Epithelial cell of esophagus (primary cell): ENCODE measurements at regions not wholly inside any gene's neighbourhood (a gene's known extent, or its start where the extent isn't known, plus 50 kb on each side); places are given as distances from the start of the nearest gene placed in this dataset.
A peak's percentile ranks its signal among the peaks of the same experiment; 100 is the strongest.
"Not testable (repeated sequence)": the region's sequence is repeated elsewhere in the genome, so short reads cannot be mapped to it uniquely, and the experiment has no call there.

Experiments
- DNase-seq: peaks from one replicate; pipeline ENCODE4 v3.0.0; 2010; ENCODE audit warnings: low read depth
- H3K4me3 ChIP-seq: 2 replicates; pipeline ENCODE4 v1.5.1; 2011; ENCODE audit warnings: mild to moderate bottlenecking, low read length, control low read depth
- CTCF ChIP-seq: IDR thresholded peaks from 2 replicates; pipeline ENCODE4 v1.5.1; 2011; ENCODE audit warnings: low read depth, mild to moderate bottlenecking, low read length, control low read depth, inconsistent platforms; ENCODE audit not compliant: insufficient read depth; ENCODE audit errors: missing control alignments

GRCh38 chrX:79026742-79027141 lies 81.6 kb downstream of the P2RY10 start:
- not testable (repeated sequence) for H3K4me3 ChIP-seq, DNase-seq

- DNase-seq, result no peak
- no peak for TF ChIP-seq CTCF
Measured at GRCh38 chrX:79035421-79035820, 90.2 kb downstream of the P2RY10 start.

GRCh38 chrX:79036157-79036880 lies 91.1 kb downstream of the P2RY10 start:
- DNase-seq, result peak; percentile 6

More at GRCh38 chrX:79035421-79035820, 90.2 kb downstream of the P2RY10 start:
- no peak overlapping the region for H3K4me3 ChIP-seq

GRCh38 chrX:79065696-79066095 lies 78.8 kb upstream of the GPR174 start:
- no peak for DNase-seq
- H3K4me3 ChIP-seq, result no peak overlapping the region
- no peak for TF ChIP-seq CTCF

More at GRCh38 chrX:79036157-79036880, 91.1 kb downstream of the P2RY10 start:
- H3K4me3 ChIP-seq, result no peak overlapping the region
- no peak for TF ChIP-seq CTCF

GRCh38 chrX:79078114-79078513 lies 66.4 kb upstream of the GPR174 start:
- DNase-seq, result no peak
- TF ChIP-seq CTCF, result no peak
- no peak overlapping the region for H3K4me3 ChIP-seq

- DNase-seq, result no peak
- no peak overlapping the region for H3K4me3 ChIP-seq
- TF ChIP-seq CTCF, result no peak
Measured at GRCh38 chrX:79079477-79079876, 65.0 kb upstream of the GPR174 start.

GRCh38 chrX:79080141-79080540 lies 64.3 kb upstream of the GPR174 start:
- TF ChIP-seq CTCF, result no peak
- no peak for DNase-seq
- H3K4me3 ChIP-seq, result no peak overlapping the region
